ENCODE measurements at regions not wholly inside any gene's neighbourhood (a gene's known extent, or its start where the extent isn't known, plus 50 kb on each side); places are given as distances from the start of the nearest gene placed in this dataset.

GRCh38 chr6:22838345-22838744 is 269.0 kb downstream of the HDGFL1 start:
- ATAC-seq (no peak), DNase-seq (ENCODE audit: low read depth, low spot score) (no peak)
- no peaks in the 10 kb centered on the region for H3K9me2 ChIP-seq (ENCODE audit: insufficient read depth)
- no peaks in the 10 kb centered on the region for H3K36me3 ChIP-seq (ENCODE audit: control insufficient read depth in 1 of 2, insufficient read depth in 2 of 2, low read length in 2 of 2)
- no peaks in the 10 kb centered on the region for H3K27me3 ChIP-seq (ENCODE audit: insufficient read depth, low read length)
- no TSS peak for BruUV-seq (replicated peaks)
- H3K27ac ChIP-seq (ENCODE audit: low read depth, low read length): no peak overlapping the region
- H4K20me1 ChIP-seq (ENCODE audit: insufficient read depth): no peaks in the 10 kb centered on the region
- no peak overlapping the region for H2AFZ ChIP-seq (ENCODE audit: low read depth, low read length, poor library complexity, severe bottlenecking)
- ChIA-PET RAD21 (ENCODE audit: low non-redundant PET in 1 of 2, low total read pairs in 2 of 2, uncharacterized antibody in 2 of 2, unreplicated experiment in 2 of 2) (no interaction called here), POLR2A (no interaction called here), CTCF (interaction anchor here (0.7 kb wide), 1 partner anchor 1245 kb away, joined by 3 read pairs; the partner anchor contains the start of gene SOX4)
- H3K4me2 ChIP-seq (ENCODE audit: low read length): no peak overlapping the region
- intact Hi-C loops (cut with micrococcal nuclease): no loop called here
- no peaks in the 10 kb centered on the region for H3K4me1 ChIP-seq (ENCODE audit: control insufficient read depth in 1 of 2, insufficient read depth in 2 of 2, low read length in 2 of 2)
- H3K79me2 ChIP-seq (ENCODE audit: insufficient read depth, low read length): no peaks in the 10 kb centered on the region
- no peak for TF ChIP-seq ELF1 (IDR thresholded peaks at IDR 0.05; ENCODE audit: borderline replicate concordance, low read depth)
- no peak for TF ChIP-seq CEBPB (IDR thresholded peaks at IDR 0.05; ENCODE audit: low read depth)
- TF ChIP-seq TCF7L2 (IDR thresholded peaks at IDR 0.05; ENCODE audit: borderline replicate concordance, extremely low read depth, insufficient read depth, insufficient read length): no peak
- TF ChIP-seq YY1 (IDR thresholded peaks at IDR 0.05; ENCODE audit: extremely low read depth, insufficient replicate concordance, low read depth, low read length): no peak
- no peak for TF ChIP-seq MAX (IDR thresholded peaks at IDR 0.05)
- no peak for TF ChIP-seq SP1 (IDR thresholded peaks at IDR 0.05; ENCODE audit: low read depth)
- no peak for TF ChIP-seq SIN3A (IDR thresholded peaks at IDR 0.05; ENCODE audit: low read depth)
- TF ChIP-seq EGR1 (IDR thresholded peaks at IDR 0.05; ENCODE audit: low read depth): no peak
- no peak for TF ChIP-seq JUND (IDR thresholded peaks at IDR 0.05)
- no peak for TF ChIP-seq REST (IDR thresholded peaks at IDR 0.05; ENCODE audit: low read depth)
- TF ChIP-seq EZH2 (IDR thresholded peaks at IDR 0.05): no peak
- H3K4me3 ChIP-seq (replicated peaks in 1 of 2; ENCODE audit: low read depth in 1 of 2, low read length in 2 of 2): no peak overlapping the region
- peaks cover 0 to 11% of the 10 kb centered on the region in 2 experiments; a peak in 3 of 4 replicates for H3K9me3 ChIP-seq (ENCODE audit: control insufficient read depth in 1 of 2, insufficient read depth in 1 of 2, low read depth in 1 of 2, low read length in 2 of 2)
- H3K9ac ChIP-seq (ENCODE audit: low read length): no peak overlapping the region
